Peyer's patch (tissue), 4 donors: ENCODE measurements at regions not wholly inside any gene's neighbourhood (a gene's known extent, or its start where the extent isn't known, plus 50 kb on each side); places are given as distances from the start of the nearest gene placed in this dataset.

Experiments used
- CTCF ChIP-seq, 6 experiments: fragments of 450-650 bp in 4 of 6; fragments of 200-600 bp in 2 of 6; sonication (generic) in 1 of 6; IDR thresholded peaks; one replicate each; pipeline ENCODE4 v1.5.1; 2017 to 2019; ENCODE audit warnings: antibody characterized with exemption in 6 of 6, mild to moderate bottlenecking in 3 of 6, moderate library complexity in 1 of 6
- POLR2A ChIP-seq, 2 donors: fragments of 450-650 bp; IDR thresholded peaks; one replicate each; pipeline ENCODE4 v1.5.1; 2017; ENCODE audit warnings: antibody characterized with exemption in 2 of 2, mild to moderate bottlenecking in 2 of 2, moderate library complexity in 2 of 2

DNA sequence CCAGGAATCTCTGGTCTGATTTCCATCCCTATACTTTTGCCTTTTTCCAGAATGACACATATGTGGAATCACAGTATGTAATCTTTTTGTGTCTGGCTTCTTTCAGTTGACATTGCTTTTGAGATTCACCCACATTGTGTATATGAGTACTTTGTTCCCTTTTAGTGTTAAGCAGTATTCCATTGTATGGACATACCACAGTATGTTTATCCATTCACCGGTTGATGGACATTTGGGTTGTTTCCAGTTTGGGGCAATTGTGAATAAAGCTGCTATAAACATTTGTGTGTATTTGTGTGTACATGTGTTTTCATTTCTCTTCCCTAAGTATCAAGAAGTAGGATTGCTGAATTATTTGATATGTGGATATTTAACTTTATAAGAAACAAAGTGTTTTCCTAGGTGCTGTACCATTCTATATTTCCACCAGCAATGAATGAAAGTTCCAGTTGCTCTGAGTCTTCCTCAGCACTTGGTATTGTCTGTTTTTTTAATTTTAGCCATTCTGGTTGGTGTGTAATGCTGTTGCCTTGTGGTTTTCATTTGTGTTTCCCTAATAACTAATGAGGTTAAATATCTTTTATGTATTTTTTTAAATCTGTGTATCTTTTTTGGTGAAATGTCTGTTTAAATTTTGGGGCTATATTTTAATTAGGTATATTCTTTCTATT is 203.5 kb upstream of the HAAO start:
- TF ChIP-seq CTCF (IDR thresholded peaks at IDR 0.05) = no peak
- no peak for TF ChIP-seq POLR2A (IDR thresholded peaks at IDR 0.05)
